Neural cell (in vitro differentiated cells): ENCODE measurements at regions not wholly inside any gene's neighbourhood (a gene's known extent, or its start where the extent isn't known, plus 50 kb on each side); places are given as distances from the start of the nearest gene placed in this dataset.

Source experiments
- H2AFZ ChIP-seq: fragments of 200-600, 300-800 bp; sonication (generic), shearing (Covaris generic); 2 replicates; pipeline ENCODE4 v1.6.0; 2014; ENCODE audit warnings: low read depth, mild to moderate bottlenecking, antibody characterized with exemption, low read length, moderate library complexity
- H3F3A ChIP-seq: fragments of 200-600 bp; shearing (Covaris generic); 2 replicates; pipeline ENCODE4 v1.6.1; 2016; ENCODE audit warnings: mild to moderate bottlenecking, moderate library complexity, mixed read lengths, antibody characterized with exemption, low read length; ENCODE audit not compliant: insufficient read depth, poor library complexity, severe bottlenecking
- H3K27ac ChIP-seq: fragments of 200-600, 300-800 bp; sonication (generic), shearing (Covaris generic); 2 replicates; pipeline ENCODE4 v1.5.1; 2014; ENCODE audit warnings: mild to moderate bottlenecking, low read length, moderate library complexity
- H3K27me3 ChIP-seq: fragments of 300-800, 200-600 bp; sonication (generic), shearing (Covaris generic); 2 replicates; pipeline ENCODE4 v1.6.0; 2014; ENCODE audit warnings: mild to moderate bottlenecking, low read depth, low read length, moderate library complexity; ENCODE audit not compliant: insufficient read depth
- H3K36me3 ChIP-seq: fragments of 300-800, 200-600 bp; sonication (generic), shearing (Covaris generic); 2 replicates; pipeline ENCODE4 v1.5.1; 2014; ENCODE audit warnings: mild to moderate bottlenecking, antibody characterized with exemption, low read length, moderate library complexity; ENCODE audit not compliant: insufficient read depth
- H3K4me2 ChIP-seq: fragments of 300-800, 200-600 bp; sonication (generic), shearing (Covaris generic); 2 replicates; pipeline ENCODE4 v1.6.0; 2014; ENCODE audit warnings: mild to moderate bottlenecking, low read length
- H3K4me3 ChIP-seq: fragments of 300-800, 200-600 bp; sonication (generic), shearing (Covaris generic); 2 replicates; pipeline ENCODE4 v1.5.1; 2014; ENCODE audit warnings: mild to moderate bottlenecking, low read length, moderate library complexity
- H3K79me2 ChIP-seq: fragments of 200-600 bp; shearing (Covaris generic); replicated peaks from 2 replicates; pipeline ENCODE4 v1.6.0; 2014; ENCODE audit warnings: mild to moderate bottlenecking, low read length, moderate library complexity; ENCODE audit not compliant: insufficient read depth
- H3K9ac ChIP-seq: fragments of 300-800, 200-600 bp; sonication (generic), shearing (Covaris generic); 2 replicates; pipeline ENCODE4 v1.6.1; 2016; ENCODE audit warnings: mild to moderate bottlenecking, low read length, mixed read lengths
- H3K9me2 ChIP-seq: fragments of 200-600 bp; shearing (Covaris generic); 2 replicates; pipeline ENCODE4 v1.6.1; 2016; ENCODE audit warnings: mild to moderate bottlenecking, low read length, mixed read lengths; ENCODE audit not compliant: insufficient read depth
- H3K9me3 ChIP-seq: fragments of 200-600, 300-800 bp; sonication (generic), shearing (Covaris generic); 2 replicates; pipeline ENCODE4 v1.6.1; 2016; ENCODE audit warnings: mild to moderate bottlenecking, mixed run types, low read length, moderate library complexity, mixed read lengths
- H4K20me1 ChIP-seq: fragments of 200-600 bp; shearing (Covaris generic); 2 replicates; pipeline ENCODE4 v1.6.1; 2016; ENCODE audit warnings: mild to moderate bottlenecking, mixed run types; ENCODE audit not compliant: insufficient read depth
- EP300 ChIP-seq: fragments of 450-650 bp; conservative IDR thresholded peaks from 2 replicates; pipeline ENCODE4 v1.6.1; 2014; ENCODE audit warnings: antibody characterized with exemption, mild to moderate bottlenecking, moderate library complexity; ENCODE audit not compliant: poor library complexity, severe bottlenecking
- EZH2 ChIP-seq: fragments of 200-600, 300-800 bp; shearing (Covaris generic), sonication (generic); IDR thresholded peaks from 2 replicates; pipeline ENCODE4 v1.6.1; 2014; ENCODE audit warnings: antibody characterized with exemption, low read length, borderline replicate concordance, mild to moderate bottlenecking; ENCODE audit not compliant: insufficient read depth, poor library complexity, severe bottlenecking
- MXI1 ChIP-seq: fragments of 450-650 bp; conservative IDR thresholded peaks from 2 replicates; pipeline ENCODE4 v1.6.1; 2014; ENCODE audit warnings: antibody characterized with exemption, mild to moderate bottlenecking; ENCODE audit not compliant: poor library complexity, severe bottlenecking
- POLR2AphosphoS5 ChIP-seq: IDR thresholded peaks from 2 replicates; pipeline ENCODE4 v1.6.1; 2012
- RAD21 ChIP-seq: fragments of 450-650 bp; conservative IDR thresholded peaks from 2 replicates; pipeline ENCODE4 v1.6.1; 2014; ENCODE audit warnings: antibody characterized with exemption, mild to moderate bottlenecking, moderate library complexity
- SMC3 ChIP-seq: fragments of 450-650 bp; conservative IDR thresholded peaks from 2 replicates; pipeline ENCODE4 v1.6.1; 2014; ENCODE audit warnings: antibody characterized with exemption, mild to moderate bottlenecking, moderate library complexity; ENCODE audit not compliant: poor library complexity
- TAF1 ChIP-seq: IDR thresholded peaks from 2 replicates; pipeline ENCODE4 v1.6.1; 2012; ENCODE audit warnings: low read depth
- TF ChIP-seq, protein P1 (sequence below): IDR thresholded peaks from 2 replicates; pipeline ENCODE4 v1.6.1; 2012; ENCODE audit warnings: borderline replicate concordance
- TF ChIP-seq, protein P2 (sequence below): fragments of 450-650 bp; IDR thresholded peaks from 2 replicates; pipeline ENCODE4 v1.5.1; 2014; ENCODE audit warnings: antibody characterized with exemption, mild to moderate bottlenecking, moderate library complexity; ENCODE audit not compliant: poor library complexity, severe bottlenecking

DNA sequence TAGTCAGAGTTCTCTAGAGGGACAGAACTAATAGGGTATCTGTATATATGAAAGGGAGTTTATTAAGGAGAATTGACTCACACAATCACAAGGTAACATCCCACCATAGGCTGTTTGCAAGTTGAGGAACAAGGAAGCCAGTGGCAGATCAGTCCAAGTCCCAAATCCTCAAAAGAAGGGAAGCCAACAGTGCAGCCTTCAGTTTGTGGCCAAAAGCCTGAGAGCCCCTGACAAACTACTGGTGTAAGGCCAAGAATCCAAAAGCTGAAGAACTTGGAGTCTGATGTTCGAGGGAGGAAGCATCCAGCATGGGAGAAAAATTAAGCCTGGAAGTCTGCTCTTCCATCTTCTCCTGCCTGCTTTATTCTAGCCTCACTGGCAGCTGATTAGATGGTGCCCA, 1107.2 kb upstream of the CELF2 start:
- H3K9me2 ChIP-seq: no peaks in the 10 kb centered on the region
- no peak for TF ChIP-seq EZH2
- no peak for TF ChIP-seq EP300
- TF ChIP-seq, protein P1, sequence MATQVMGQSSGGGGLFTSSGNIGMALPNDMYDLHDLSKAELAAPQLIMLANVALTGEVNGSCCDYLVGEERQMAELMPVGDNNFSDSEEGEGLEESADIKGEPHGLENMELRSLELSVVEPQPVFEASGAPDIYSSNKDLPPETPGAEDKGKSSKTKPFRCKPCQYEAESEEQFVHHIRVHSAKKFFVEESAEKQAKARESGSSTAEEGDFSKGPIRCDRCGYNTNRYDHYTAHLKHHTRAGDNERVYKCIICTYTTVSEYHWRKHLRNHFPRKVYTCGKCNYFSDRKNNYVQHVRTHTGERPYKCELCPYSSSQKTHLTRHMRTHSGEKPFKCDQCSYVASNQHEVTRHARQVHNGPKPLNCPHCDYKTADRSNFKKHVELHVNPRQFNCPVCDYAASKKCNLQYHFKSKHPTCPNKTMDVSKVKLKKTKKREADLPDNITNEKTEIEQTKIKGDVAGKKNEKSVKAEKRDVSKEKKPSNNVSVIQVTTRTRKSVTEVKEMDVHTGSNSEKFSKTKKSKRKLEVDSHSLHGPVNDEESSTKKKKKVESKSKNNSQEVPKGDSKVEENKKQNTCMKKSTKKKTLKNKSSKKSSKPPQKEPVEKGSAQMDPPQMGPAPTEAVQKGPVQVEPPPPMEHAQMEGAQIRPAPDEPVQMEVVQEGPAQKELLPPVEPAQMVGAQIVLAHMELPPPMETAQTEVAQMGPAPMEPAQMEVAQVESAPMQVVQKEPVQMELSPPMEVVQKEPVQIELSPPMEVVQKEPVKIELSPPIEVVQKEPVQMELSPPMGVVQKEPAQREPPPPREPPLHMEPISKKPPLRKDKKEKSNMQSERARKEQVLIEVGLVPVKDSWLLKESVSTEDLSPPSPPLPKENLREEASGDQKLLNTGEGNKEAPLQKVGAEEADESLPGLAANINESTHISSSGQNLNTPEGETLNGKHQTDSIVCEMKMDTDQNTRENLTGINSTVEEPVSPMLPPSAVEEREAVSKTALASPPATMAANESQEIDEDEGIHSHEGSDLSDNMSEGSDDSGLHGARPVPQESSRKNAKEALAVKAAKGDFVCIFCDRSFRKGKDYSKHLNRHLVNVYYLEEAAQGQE: no peak
- TF ChIP-seq MXI1: no peak
- no peak for TF ChIP-seq POLR2AphosphoS5
- TF ChIP-seq SMC3: no peak
- TF ChIP-seq, protein P2, sequence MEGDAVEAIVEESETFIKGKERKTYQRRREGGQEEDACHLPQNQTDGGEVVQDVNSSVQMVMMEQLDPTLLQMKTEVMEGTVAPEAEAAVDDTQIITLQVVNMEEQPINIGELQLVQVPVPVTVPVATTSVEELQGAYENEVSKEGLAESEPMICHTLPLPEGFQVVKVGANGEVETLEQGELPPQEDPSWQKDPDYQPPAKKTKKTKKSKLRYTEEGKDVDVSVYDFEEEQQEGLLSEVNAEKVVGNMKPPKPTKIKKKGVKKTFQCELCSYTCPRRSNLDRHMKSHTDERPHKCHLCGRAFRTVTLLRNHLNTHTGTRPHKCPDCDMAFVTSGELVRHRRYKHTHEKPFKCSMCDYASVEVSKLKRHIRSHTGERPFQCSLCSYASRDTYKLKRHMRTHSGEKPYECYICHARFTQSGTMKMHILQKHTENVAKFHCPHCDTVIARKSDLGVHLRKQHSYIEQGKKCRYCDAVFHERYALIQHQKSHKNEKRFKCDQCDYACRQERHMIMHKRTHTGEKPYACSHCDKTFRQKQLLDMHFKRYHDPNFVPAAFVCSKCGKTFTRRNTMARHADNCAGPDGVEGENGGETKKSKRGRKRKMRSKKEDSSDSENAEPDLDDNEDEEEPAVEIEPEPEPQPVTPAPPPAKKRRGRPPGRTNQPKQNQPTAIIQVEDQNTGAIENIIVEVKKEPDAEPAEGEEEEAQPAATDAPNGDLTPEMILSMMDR: no peak
- TF ChIP-seq TAF1: no peak
- TF ChIP-seq RAD21: no peak
- no peaks in the 10 kb centered on the region for H3K9me3 ChIP-seq
- no peaks in the 10 kb centered on the region for H3K79me2 ChIP-seq
- H3K36me3 ChIP-seq: no peaks in the 10 kb centered on the region
- no peak overlapping the region for H3K4me3 ChIP-seq
- no peak overlapping the region for H3K4me2 ChIP-seq
- no peak overlapping the region for H3K9ac ChIP-seq
- H3K27me3 ChIP-seq: no peaks in the 10 kb centered on the region
- no peak overlapping the region for H3K27ac ChIP-seq
- no peaks in the 10 kb centered on the region for H3F3A ChIP-seq
- no peak overlapping the region for H2AFZ ChIP-seq
- no peaks in the 10 kb centered on the region for H4K20me1 ChIP-seq

DNA sequence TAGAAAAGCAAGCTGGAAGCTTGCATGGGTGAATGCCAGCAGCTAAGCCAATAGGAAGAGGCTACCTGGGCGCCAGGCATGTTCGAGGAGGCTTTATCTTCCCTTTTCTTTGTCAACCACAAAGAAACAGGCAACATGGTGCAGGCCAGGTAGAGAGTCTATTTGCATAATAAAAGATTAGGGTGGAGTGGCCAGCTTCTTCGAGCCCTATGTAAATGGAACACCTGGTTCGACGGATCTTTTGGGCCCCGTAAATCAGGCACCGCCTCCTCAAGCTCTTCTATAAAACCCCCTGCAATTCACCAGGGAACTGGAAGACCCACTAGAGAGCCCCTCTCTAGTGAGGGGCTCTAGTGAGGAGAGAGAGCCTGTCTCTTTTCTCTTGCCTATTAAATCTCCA, 1106.2 kb upstream of the CELF2 start:
- H3K36me3 ChIP-seq: no peaks in the 10 kb centered on the region
- no peak overlapping the region for H3K4me3 ChIP-seq
- no peaks in the 10 kb centered on the region for H4K20me1 ChIP-seq
- no peaks in the 10 kb centered on the region for H3K9me2 ChIP-seq
- H3K27me3 ChIP-seq: no peaks in the 10 kb centered on the region
- no peaks in the 10 kb centered on the region for H3F3A ChIP-seq
- no peaks in the 10 kb centered on the region for H3K9me3 ChIP-seq
- no peak overlapping the region for H3K27ac ChIP-seq
- no peak overlapping the region for H3K4me2 ChIP-seq
- H3K79me2 ChIP-seq: no peaks in the 10 kb centered on the region
- H3K9ac ChIP-seq: no peak overlapping the region
- H2AFZ ChIP-seq: no peak overlapping the region
- no peak for TF ChIP-seq RAD21
- no peak for TF ChIP-seq EZH2
- TF ChIP-seq, protein P2: no peak
- TF ChIP-seq POLR2AphosphoS5: no peak
- TF ChIP-seq, protein P1: no peak
- no peak for TF ChIP-seq SMC3
- no peak for TF ChIP-seq TAF1
- no peak for TF ChIP-seq MXI1
- no peak for TF ChIP-seq EP300
